ENCODE measurements at regions not wholly inside any gene's neighbourhood (a gene's known extent, or its start where the extent isn't known, plus 50 kb on each side); places are given as distances from the start of the nearest gene placed in this dataset.

DNA sequence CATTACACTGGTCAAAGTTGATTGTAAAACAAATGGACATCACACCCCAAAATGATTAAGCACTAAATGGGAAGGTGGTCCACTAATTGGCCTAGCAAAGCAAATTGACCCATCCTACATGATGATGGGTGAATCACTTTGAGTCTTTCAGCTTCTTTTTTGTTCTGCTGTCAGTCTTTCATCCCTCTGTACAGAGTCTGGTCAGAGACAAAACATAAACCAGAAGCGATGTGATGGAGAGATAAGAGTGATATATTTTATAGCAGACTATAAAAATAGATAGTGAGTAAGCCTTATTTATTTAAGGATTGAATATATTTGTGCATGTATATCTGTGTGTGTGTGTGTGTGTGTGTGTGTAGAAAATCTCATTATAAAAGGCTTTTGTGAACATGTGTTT, 618.4 kb upstream of the SOX9 start:
- TF ChIP-seq NFIC (IDR thresholded peaks at IDR 0.05): no peak
- no peak for TF ChIP-seq TCF12 (IDR thresholded peaks at IDR 0.05; ENCODE audit: low read depth)
- TF ChIP-seq, protein P1, sequence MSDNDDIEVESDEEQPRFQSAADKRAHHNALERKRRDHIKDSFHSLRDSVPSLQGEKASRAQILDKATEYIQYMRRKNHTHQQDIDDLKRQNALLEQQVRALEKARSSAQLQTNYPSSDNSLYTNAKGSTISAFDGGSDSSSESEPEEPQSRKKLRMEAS (IDR thresholded peaks at IDR 0.05): no peak
- TF ChIP-seq RAD21 (IDR thresholded peaks at IDR 0.05; ENCODE audit: low read depth): no peak
- TF ChIP-seq YY1 (IDR thresholded peaks at IDR 0.05; ENCODE audit: low read depth): no peak
